ENCODE measurements at regions not wholly inside any gene's neighbourhood (a gene's known extent, or its start where the extent isn't known, plus 50 kb on each side); places are given as distances from the start of the nearest gene placed in this dataset.

GRCh38 chr2:118339386-118339785 is 251.1 kb downstream of the INSIG2 start:
- Histone ChIP-seq H2AFZ (ENCODE audit: low read depth, low read length) (no peak overlapping the region), H3K9me2 (ENCODE audit: insufficient read depth, low read length) (no peaks in the 10 kb centered on the region), H4K20me1 (ENCODE audit: insufficient read depth) (no peaks in the 10 kb centered on the region), H3K36me3 (ENCODE audit: insufficient read depth, low read length) (no peaks in the 10 kb centered on the region), H3K27ac (ENCODE audit: low read length) (no peak overlapping the region), H3K27me3 (ENCODE audit: insufficient read depth, low read depth, low read length) (no peaks in the 10 kb centered on the region), H3K4me2 (ENCODE audit: low read length) (no peak overlapping the region), H3K4me3 (ENCODE audit: low read length) (no peak overlapping the region), H3K9ac (ENCODE audit: low read length) (no peak overlapping the region), H3K79me2 (replicated peaks; ENCODE audit: insufficient read depth, low read length) (no peaks in the 10 kb centered on the region), H3F3A (ENCODE audit: insufficient read depth, low read length, poor library complexity, severe bottlenecking) (no peaks in the 10 kb centered on the region), H3K9me3 (ENCODE audit: low read length) (no peaks in the 10 kb centered on the region)
- no peak for TF ChIP-seq REST (IDR thresholded peaks at IDR 0.05; ENCODE audit: borderline replicate concordance)
- no peak for TF ChIP-seq TAF1 (IDR thresholded peaks at IDR 0.05; ENCODE audit: low read depth)
- TF ChIP-seq RAD21 (conservative IDR thresholded peaks at IDR 0.05): no peak
- no peak for TF ChIP-seq MXI1 (conservative IDR thresholded peaks at IDR 0.05; ENCODE audit: poor library complexity, severe bottlenecking)
- no peak for TF ChIP-seq POLR2AphosphoS5 (IDR thresholded peaks at IDR 0.05)
- TF ChIP-seq EP300 (conservative IDR thresholded peaks at IDR 0.05; ENCODE audit: poor library complexity, severe bottlenecking): no peak
- no peak for TF ChIP-seq SMC3 (conservative IDR thresholded peaks at IDR 0.05; ENCODE audit: poor library complexity)
- TF ChIP-seq CTCF (IDR thresholded peaks at IDR 0.05; ENCODE audit: poor library complexity, severe bottlenecking): no peak
- no peak for TF ChIP-seq EZH2 (IDR thresholded peaks at IDR 0.05; ENCODE audit: borderline replicate concordance, insufficient read depth, low read length, poor library complexity, severe bottlenecking)

GRCh38 chr2:118333664-118334063 is 245.4 kb downstream of the INSIG2 start:
- Histone ChIP-seq H3K9me2 (ENCODE audit: insufficient read depth, low read length) (no peaks in the 10 kb centered on the region), H3K9me3 (ENCODE audit: low read length) (no peaks in the 10 kb centered on the region), H3K27ac (ENCODE audit: low read length) (no peak overlapping the region), H2AFZ (ENCODE audit: low read depth, low read length) (no peak overlapping the region), H3K4me3 (ENCODE audit: low read length) (no peak overlapping the region), H3K79me2 (replicated peaks; ENCODE audit: insufficient read depth, low read length) (no peaks in the 10 kb centered on the region), H4K20me1 (ENCODE audit: insufficient read depth) (no peaks in the 10 kb centered on the region), H3K36me3 (ENCODE audit: insufficient read depth, low read length) (no peaks in the 10 kb centered on the region), H3K4me2 (ENCODE audit: low read length) (no peak overlapping the region), H3K9ac (ENCODE audit: low read length) (no peak overlapping the region), H3K27me3 (ENCODE audit: insufficient read depth, low read depth, low read length) (no peaks in the 10 kb centered on the region), H3F3A (ENCODE audit: insufficient read depth, low read length, poor library complexity, severe bottlenecking) (no peaks in the 10 kb centered on the region)
- TF ChIP-seq MXI1 (conservative IDR thresholded peaks at IDR 0.05; ENCODE audit: poor library complexity, severe bottlenecking) (no peak), SMC3 (conservative IDR thresholded peaks at IDR 0.05; ENCODE audit: poor library complexity) (no peak), REST (IDR thresholded peaks at IDR 0.05; ENCODE audit: borderline replicate concordance) (no peak), CTCF (IDR thresholded peaks at IDR 0.05; ENCODE audit: poor library complexity, severe bottlenecking) (no peak), TAF1 (IDR thresholded peaks at IDR 0.05; ENCODE audit: low read depth) (no peak), POLR2AphosphoS5 (IDR thresholded peaks at IDR 0.05) (no peak), EZH2 (IDR thresholded peaks at IDR 0.05; ENCODE audit: borderline replicate concordance, insufficient read depth, low read length, poor library complexity, severe bottlenecking) (no peak), EP300 (conservative IDR thresholded peaks at IDR 0.05; ENCODE audit: poor library complexity, severe bottlenecking) (no peak), RAD21 (conservative IDR thresholded peaks at IDR 0.05) (no peak)
